K562 (cell line): ENCODE measurements at regions not wholly inside any gene's neighbourhood (a gene's known extent, or its start where the extent isn't known, plus 50 kb on each side); places are given as distances from the start of the nearest gene placed in this dataset.

Source experiments
- ATAC-seq: fragments of 200-7000 bp; cut with Tn5 transposase; 3 replicates; pipeline ENCODE4 v1.9.1; 2020; ENCODE audit warnings: moderate library complexity
- BruUV-seq: library from RNA; stranded (reverse); fragments of 400-500 nt; replicated peaks from 2 replicates; lab custom pipeline; 2021; lab: Mats Ljungman, UMichigan
- CTCF ChIA-PET: fragments of 300-600 bp; formaldehyde crosslinking; extraction: SDS; loops from one replicate; lab custom pipeline; 2021; ENCODE audit warnings: low intra/inter-chr PET ratio; lab: Yijun Ruan, JAX
- POLR2A ChIA-PET: fragments of 300-600, 350-650 bp; sonication (Branson Sonifier 250); formaldehyde crosslinking; extraction: SDS; loops from one replicate; lab custom pipeline; 2021; ENCODE audit warnings: antibody characterized with exemption, inconsistent platforms; lab: Yijun Ruan, JAX
- DNase-seq, 4 experiments: peaks; one replicate each; pipeline versions ENCODE4 v3.0.0 to v3.0.0-alpha.2; 2011 to 2018; ENCODE audit warnings: low spot score in 3 of 4, mixed read lengths in 3 of 4; ENCODE audit errors: extremely low read depth in 1 of 4
- FAIRE-seq: peaks from 2 replicates; lab custom pipeline; 2011; peaks lifted over from hg19 to GRCh38; lab: Jason Lieb, UNC
- H2AFZ ChIP-seq: 2 replicates; pipeline ENCODE4 v1.6.0; 2011; ENCODE audit warnings: low read depth, low read length, control low read depth, inconsistent platforms
- H3K27ac ChIP-seq: fragments of 200-600 bp; 3 replicates; pipeline ENCODE4 v1.8.0; 2011; ENCODE audit warnings: low read depth, mild to moderate bottlenecking, control low read depth, inconsistent platforms, low read length, moderate library complexity, mixed read lengths; ENCODE audit errors: extremely low read depth
- H3K27me3 ChIP-seq, 2 experiments: fragments of 300-600 bp in 1 of 2; 2 replicates in 1 of 2; 3 replicates in 1 of 2; pipeline versions ENCODE4 v1.6.0 to v1.8.0; 2011; ENCODE audit warnings: inconsistent platforms in 2 of 2, low read length in 2 of 2, mild to moderate bottlenecking in 1 of 2, mixed read lengths in 1 of 2, moderate library complexity in 1 of 2; ENCODE audit not compliant: control insufficient read depth in 2 of 2, insufficient read depth in 2 of 2
- H3K36me3 ChIP-seq: fragments of 300-600 bp; 3 replicates; pipeline ENCODE4 v1.8.0; 2011; ENCODE audit warnings: mild to moderate bottlenecking, low read length, inconsistent platforms; ENCODE audit not compliant: control insufficient read depth, insufficient read depth
- H3K4me1 ChIP-seq, 2 experiments: fragments of 200-600 bp in 1 of 2; replicated peaks in 1 of 2; 2 replicates in 1 of 2; 3 replicates in 1 of 2; pipeline versions ENCODE4 v1.5.1 to v1.8.0; 2011; ENCODE audit warnings: inconsistent platforms in 2 of 2, low read length in 2 of 2, mild to moderate bottlenecking in 1 of 2, mixed read lengths in 1 of 2, moderate library complexity in 1 of 2; ENCODE audit not compliant: control insufficient read depth in 2 of 2, insufficient read depth in 2 of 2
- H3K4me2 ChIP-seq: 2 replicates; pipeline ENCODE4 v1.6.1; 2011; ENCODE audit warnings: low read length, control low read depth, inconsistent platforms, mixed read lengths; ENCODE audit not compliant: insufficient read depth
- H3K4me3 ChIP-seq: fragments of 200-600 bp; sonication (generic), shearing (Covaris generic); 2 replicates; pipeline ENCODE4 v1.5.1; 2016; ENCODE audit warnings: control low read depth, inconsistent platforms
- H3K79me2 ChIP-seq: fragments of 200-600 bp; 3 replicates; pipeline ENCODE4 v1.8.0; 2011; ENCODE audit warnings: low read length, inconsistent platforms; ENCODE audit not compliant: control insufficient read depth, insufficient read depth
- H3K9ac ChIP-seq, 2 experiments: 2 replicates each; pipeline versions ENCODE4 v1.6.0 to v1.6.1; 2011; ENCODE audit warnings: low read depth in 2 of 2, low read length in 2 of 2, control low read depth in 1 of 2, inconsistent platforms in 1 of 2, mild to moderate bottlenecking in 1 of 2, mixed read lengths in 1 of 2; ENCODE audit not compliant: insufficient read depth in 1 of 2
- H3K9me1 ChIP-seq: one replicate; pipeline ENCODE4 v1.6.0; 2011; ENCODE audit warnings: inconsistent platforms, mild to moderate bottlenecking, low read length, moderate library complexity; ENCODE audit not compliant: control insufficient read depth, insufficient read depth
- H3K9me3 ChIP-seq: replicated peaks from 2 replicates; pipeline ENCODE4 v1.5.1; 2011; ENCODE audit warnings: low read depth, low read length, inconsistent platforms; ENCODE audit not compliant: control insufficient read depth, insufficient read depth
- H4K20me1 ChIP-seq: replicated peaks from 2 replicates; pipeline ENCODE4 v1.6.1; 2011; ENCODE audit warnings: low read length, inconsistent platforms, mixed read lengths; ENCODE audit not compliant: control insufficient read depth, insufficient read depth
- BCOR ChIP-seq: fragments of 450-650 bp; IDR thresholded peaks from 2 replicates; pipeline ENCODE4 v1.6.1; 2016
- GABPB1 ChIP-seq: sonication (generic); formaldehyde crosslinking; IDR thresholded peaks from 2 replicates; pipeline ENCODE4 v1.8.0; 2022; ENCODE audit warnings: mild to moderate bottlenecking, missing genetic modification reagents
- NFIC ChIP-seq: fragments of 450-650 bp; IDR thresholded peaks from 2 replicates; pipeline ENCODE4 v1.6.1; 2017; ENCODE audit warnings: mild to moderate bottlenecking, inconsistent platforms
- TEAD2 ChIP-seq: fragments of 450-650 bp; IDR thresholded peaks from 2 replicates; pipeline ENCODE4 v1.6.1; 2016; ENCODE audit warnings: missing genetic modification characterization, control low read depth, missing compliant biosample characterization
- TGIF2 ChIP-seq: sonication (generic); formaldehyde crosslinking; IDR thresholded peaks from 2 replicates; pipeline ENCODE4 v1.8.1; 2022; ENCODE audit warnings: mild to moderate bottlenecking, missing genetic modification reagents, moderate library complexity
- ZNF217 ChIP-seq: sonication (generic); formaldehyde crosslinking; IDR thresholded peaks from 2 replicates; pipeline ENCODE4 v1.8.0; 2022; ENCODE audit warnings: mild to moderate bottlenecking, missing genetic modification reagents
- ZNF311 ChIP-seq: fragments of 250-450 bp; sonication (Bioruptor Pico); IDR thresholded peaks from 2 replicates; pipeline ENCODE4 v1.4.0; 2020; ENCODE audit warnings: mild to moderate bottlenecking, moderate library complexity
- whole genome bisulfite sequencing: fragments of 100-300 bp; shearing (Covaris generic); methylation state at CpG from one replicate; pipeline ENCODE4 v1.1.6; 2016; ENCODE audit warnings: low coverage, mixed read lengths; ENCODE audit not compliant: insufficient coverage; ENCODE audit errors: missing lambda C conversion rate; 5-methylcytosine and 5-hydroxymethylcytosine counted together
- in situ Hi-C: fragments of 300-500 bp; cut with MboI; formaldehyde crosslinking; loops from 4 replicates; pipeline ENCODE4 v1.15.0; 2018; ENCODE audit warnings: inconsistent platforms, mixed read lengths
- intact Hi-C: fragments of 100-400 bp; cut with micrococcal nuclease; formaldehyde crosslinking; loops from 2 replicates; pipeline ENCODE4 v1.14.2; 2022
- TF ChIP-seq, protein P1 (sequence below): fragments of 250-450 bp; sonication (Bioruptor Pico); IDR thresholded peaks from 2 replicates; pipeline ENCODE4 v1.8.0; 2021; ENCODE audit warnings: moderate library complexity, mild to moderate bottlenecking, inconsistent platforms
- TF ChIP-seq, protein P2 (sequence below): fragments of 450-650 bp; conservative IDR thresholded peaks from 2 replicates; pipeline ENCODE4 v1.6.1; 2016; ENCODE audit warnings: missing genetic modification characterization, low read depth, mild to moderate bottlenecking, missing compliant biosample characterization, moderate library complexity
- TF ChIP-seq, protein P3 (sequence below), 3 experiments: fragments of 200-800 bp in 1 of 3; fragments of 250-450 bp in 1 of 3; fragments of 450-650 bp in 1 of 3; sonication (Bioruptor Pico) in 1 of 3; sonication (Bioruptor generic) in 1 of 3; formaldehyde crosslinking in 1 of 3; IDR thresholded peaks; 2 replicates each; pipeline versions ENCODE4 v1.6.1 to v1.8.0; 2016 to 2022; ENCODE audit warnings: mild to moderate bottlenecking in 2 of 3, missing genetic modification characterization in 2 of 3, missing compliant biosample characterization in 1 of 3, moderate library complexity in 1 of 3
- TF ChIP-seq, protein P4 (sequence below): fragments of 250-450 bp; sonication (Bioruptor Pico); IDR thresholded peaks from 2 replicates; pipeline ENCODE4 v1.5.1; 2021; ENCODE audit warnings: mild to moderate bottlenecking
- TF ChIP-seq, protein P5 (sequence below): sonication (generic); formaldehyde crosslinking; IDR thresholded peaks from 2 replicates; pipeline ENCODE4 v1.8.0; 2023; ENCODE audit warnings: mild to moderate bottlenecking, missing genetic modification reagents

DNA sequence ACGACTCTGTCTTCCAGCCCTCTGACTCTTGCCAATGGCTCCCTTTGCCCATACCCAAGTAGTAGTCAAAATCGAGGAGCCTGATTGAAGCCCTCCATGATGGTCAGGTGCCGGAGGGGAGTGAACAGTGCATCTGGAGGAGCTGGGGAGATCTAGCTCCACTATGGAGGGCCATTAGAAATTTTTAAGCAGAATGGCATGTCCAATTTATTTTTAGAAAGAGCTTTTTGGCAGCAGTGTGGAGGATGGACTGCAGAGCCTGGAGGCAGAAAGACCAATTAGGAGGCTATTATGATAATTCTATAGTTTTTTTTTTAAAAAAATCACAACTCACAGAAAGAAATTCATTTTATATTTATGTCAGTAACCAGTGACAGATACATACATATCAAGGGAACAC lies 92.7 kb upstream of the SLC7A1 start:
- Histone ChIP-seq H3K4me1 (no peaks in the 10 kb centered on the region), H3K9me3 (no peaks in the 10 kb centered on the region), H3K79me2 (no peaks in the 10 kb centered on the region), H3K4me2 (no peak overlapping the region), H3K36me3 (no peaks in the 10 kb centered on the region), H3K9me1 (no peaks in the 10 kb centered on the region), H2AFZ (no peak overlapping the region), H4K20me1 (no peaks in the 10 kb centered on the region), H3K27me3 (no peaks in the 10 kb centered on the region; a peak in 1 of 5 replicates), H3K27ac (no peak overlapping the region), H3K9ac (no peak overlapping the region), H3K4me3 (no peak overlapping the region)
- CTCF ChIA-PET: no interaction called here
- POLR2A ChIA-PET: interaction anchor here (0.7 kb wide), 1 partner anchor 23 kb away, joined by 4 read pairs; no protein-coding TSS in a partner anchor
- intact Hi-C loops: no loop called here
- ATAC-seq (no peak), DNase-seq (no peak), FAIRE-seq (no peak)
- WGBS: 6% methylated on average over 3 of the region's 3 CpGs
- in situ Hi-C loops: no loop called here
- no TSS peak for BruUV-seq
- TF ChIP-seq NFIC: no peak
- TF ChIP-seq TGIF2 (CRISPR knock-in tag): no peak
- TF ChIP-seq, protein P1, sequence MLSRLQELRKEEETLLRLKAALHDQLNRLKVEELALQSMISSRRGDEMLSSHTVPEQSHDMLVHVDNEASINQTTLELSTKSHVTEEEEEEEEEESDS (CRISPR knock-in tag): no peak
- TF ChIP-seq, protein P2, sequence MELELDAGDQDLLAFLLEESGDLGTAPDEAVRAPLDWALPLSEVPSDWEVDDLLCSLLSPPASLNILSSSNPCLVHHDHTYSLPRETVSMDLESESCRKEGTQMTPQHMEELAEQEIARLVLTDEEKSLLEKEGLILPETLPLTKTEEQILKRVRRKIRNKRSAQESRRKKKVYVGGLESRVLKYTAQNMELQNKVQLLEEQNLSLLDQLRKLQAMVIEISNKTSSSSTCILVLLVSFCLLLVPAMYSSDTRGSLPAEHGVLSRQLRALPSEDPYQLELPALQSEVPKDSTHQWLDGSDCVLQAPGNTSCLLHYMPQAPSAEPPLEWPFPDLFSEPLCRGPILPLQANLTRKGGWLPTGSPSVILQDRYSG (tag): no peak
- TF ChIP-seq BCOR: no peak
- no peak for TF ChIP-seq GABPB1 (CRISPR knock-in tag)
- no peak for TF ChIP-seq ZNF311 (CRISPR knock-in tag)
- TF ChIP-seq, protein P3, sequence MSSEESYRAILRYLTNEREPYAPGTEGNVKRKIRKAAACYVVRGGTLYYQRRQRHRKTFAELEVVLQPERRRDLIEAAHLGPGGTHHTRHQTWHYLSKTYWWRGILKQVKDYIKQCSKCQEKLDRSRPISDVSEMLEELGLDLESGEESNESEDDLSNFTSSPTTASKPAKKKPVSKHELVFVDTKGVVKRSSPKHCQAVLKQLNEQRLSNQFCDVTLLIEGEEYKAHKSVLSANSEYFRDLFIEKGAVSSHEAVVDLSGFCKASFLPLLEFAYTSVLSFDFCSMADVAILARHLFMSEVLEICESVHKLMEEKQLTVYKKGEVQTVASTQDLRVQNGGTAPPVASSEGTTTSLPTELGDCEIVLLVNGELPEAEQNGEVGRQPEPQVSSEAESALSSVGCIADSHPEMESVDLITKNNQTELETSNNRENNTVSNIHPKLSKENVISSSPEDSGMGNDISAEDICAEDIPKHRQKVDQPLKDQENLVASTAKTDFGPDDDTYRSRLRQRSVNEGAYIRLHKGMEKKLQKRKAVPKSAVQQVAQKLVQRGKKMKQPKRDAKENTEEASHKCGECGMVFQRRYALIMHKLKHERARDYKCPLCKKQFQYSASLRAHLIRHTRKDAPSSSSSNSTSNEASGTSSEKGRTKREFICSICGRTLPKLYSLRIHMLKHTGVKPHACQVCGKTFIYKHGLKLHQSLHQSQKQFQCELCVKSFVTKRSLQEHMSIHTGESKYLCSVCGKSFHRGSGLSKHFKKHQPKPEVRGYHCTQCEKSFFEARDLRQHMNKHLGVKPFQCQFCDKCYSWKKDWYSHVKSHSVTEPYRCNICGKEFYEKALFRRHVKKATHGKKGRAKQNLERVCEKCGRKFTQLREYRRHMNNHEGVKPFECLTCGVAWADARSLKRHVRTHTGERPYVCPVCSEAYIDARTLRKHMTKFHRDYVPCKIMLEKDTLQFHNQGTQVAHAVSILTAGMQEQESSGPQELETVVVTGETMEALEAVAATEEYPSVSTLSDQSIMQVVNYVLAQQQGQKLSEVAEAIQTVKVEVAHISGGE (CRISPR knock-in tag; IDR thresholded peaks at IDR 0.05): no peak
- no peak for TF ChIP-seq ZNF217 (CRISPR knock-in tag)
- TF ChIP-seq, protein P4, sequence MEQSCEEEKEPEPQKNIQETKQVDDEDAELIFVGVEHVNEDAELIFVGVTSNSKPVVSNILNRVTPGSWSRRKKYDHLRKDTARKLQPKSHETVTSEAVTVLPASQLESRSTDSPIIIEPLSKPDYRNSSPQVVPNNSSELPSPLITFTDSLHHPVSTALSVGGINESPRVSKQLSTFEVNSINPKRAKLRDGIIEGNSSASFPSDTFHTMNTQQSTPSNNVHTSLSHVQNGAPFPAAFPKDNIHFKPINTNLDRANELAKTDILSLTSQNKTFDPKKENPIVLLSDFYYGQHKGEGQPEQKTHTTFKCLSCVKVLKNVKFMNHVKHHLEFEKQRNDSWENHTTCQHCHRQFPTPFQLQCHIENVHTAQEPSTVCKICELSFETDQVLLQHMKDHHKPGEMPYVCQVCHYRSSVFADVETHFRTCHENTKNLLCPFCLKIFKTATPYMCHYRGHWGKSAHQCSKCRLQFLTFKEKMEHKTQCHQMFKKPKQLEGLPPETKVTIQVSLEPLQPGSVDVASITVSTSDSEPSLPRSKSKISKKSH (CRISPR knock-in tag): no peak
- TF ChIP-seq, protein P5, sequence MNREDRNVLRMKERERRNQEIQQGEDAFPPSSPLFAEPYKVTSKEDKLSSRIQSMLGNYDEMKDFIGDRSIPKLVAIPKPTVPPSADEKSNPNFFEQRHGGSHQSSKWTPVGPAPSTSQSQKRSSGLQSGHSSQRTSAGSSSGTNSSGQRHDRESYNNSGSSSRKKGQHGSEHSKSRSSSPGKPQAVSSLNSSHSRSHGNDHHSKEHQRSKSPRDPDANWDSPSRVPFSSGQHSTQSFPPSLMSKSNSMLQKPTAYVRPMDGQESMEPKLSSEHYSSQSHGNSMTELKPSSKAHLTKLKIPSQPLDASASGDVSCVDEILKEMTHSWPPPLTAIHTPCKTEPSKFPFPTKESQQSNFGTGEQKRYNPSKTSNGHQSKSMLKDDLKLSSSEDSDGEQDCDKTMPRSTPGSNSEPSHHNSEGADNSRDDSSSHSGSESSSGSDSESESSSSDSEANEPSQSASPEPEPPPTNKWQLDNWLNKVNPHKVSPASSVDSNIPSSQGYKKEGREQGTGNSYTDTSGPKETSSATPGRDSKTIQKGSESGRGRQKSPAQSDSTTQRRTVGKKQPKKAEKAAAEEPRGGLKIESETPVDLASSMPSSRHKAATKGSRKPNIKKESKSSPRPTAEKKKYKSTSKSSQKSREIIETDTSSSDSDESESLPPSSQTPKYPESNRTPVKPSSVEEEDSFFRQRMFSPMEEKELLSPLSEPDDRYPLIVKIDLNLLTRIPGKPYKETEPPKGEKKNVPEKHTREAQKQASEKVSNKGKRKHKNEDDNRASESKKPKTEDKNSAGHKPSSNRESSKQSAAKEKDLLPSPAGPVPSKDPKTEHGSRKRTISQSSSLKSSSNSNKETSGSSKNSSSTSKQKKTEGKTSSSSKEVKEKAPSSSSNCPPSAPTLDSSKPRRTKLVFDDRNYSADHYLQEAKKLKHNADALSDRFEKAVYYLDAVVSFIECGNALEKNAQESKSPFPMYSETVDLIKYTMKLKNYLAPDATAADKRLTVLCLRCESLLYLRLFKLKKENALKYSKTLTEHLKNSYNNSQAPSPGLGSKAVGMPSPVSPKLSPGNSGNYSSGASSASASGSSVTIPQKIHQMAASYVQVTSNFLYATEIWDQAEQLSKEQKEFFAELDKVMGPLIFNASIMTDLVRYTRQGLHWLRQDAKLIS (CRISPR knock-in tag): no peak
- TF ChIP-seq TEAD2 (tag): no peak
